GM23338 (cell line): ENCODE measurements at regions not wholly inside any gene's neighbourhood (a gene's known extent, or its start where the extent isn't known, plus 50 kb on each side); places are given as distances from the start of the nearest gene placed in this dataset.

ENCODE experiments used
- CREB1 ChIP-seq: fragments of 250-450 bp; sonication (Bioruptor Pico); IDR thresholded peaks from 2 replicates; pipeline ENCODE4 v1.5.0; 2020; ENCODE audit warnings: low read depth, mild to moderate bottlenecking, moderate library complexity
- CTCF ChIP-seq, 2 experiments: fragments of 200-600 bp in 1 of 2; sonication (generic) in 1 of 2; conservative IDR thresholded peaks; 2 replicates each; pipeline versions ENCODE4 v1.5.1 to v1.6.1; 2016 to 2017; ENCODE audit warnings: antibody characterized with exemption in 2 of 2, low read depth in 2 of 2, mild to moderate bottlenecking in 2 of 2, moderate library complexity in 1 of 2
- EZH2 ChIP-seq: fragments of 200-600 bp; sonication (generic); IDR thresholded peaks from one replicate; pipeline ENCODE4 v1.8.0; 2017; ENCODE audit warnings: antibody characterized with exemption, mild to moderate bottlenecking, low read depth; ENCODE audit not compliant: unreplicated experiment
- EZH2phosphoT487 ChIP-seq: fragments of 200-600 bp; sonication (generic); IDR thresholded peaks from one replicate; pipeline ENCODE4 v1.8.1; 2018; ENCODE audit warnings: antibody characterized with exemption; ENCODE audit not compliant: unreplicated experiment
- JUNB ChIP-seq: IDR thresholded peaks from one replicate; pipeline ENCODE4 v1.6.1; 2016; ENCODE audit warnings: antibody characterized with exemption; ENCODE audit not compliant: unreplicated experiment
- NANOG ChIP-seq: IDR thresholded peaks from 2 replicates; pipeline ENCODE4 v1.6.1; 2016; ENCODE audit warnings: antibody characterized with exemption, borderline replicate concordance
- POLR2AphosphoS5 ChIP-seq: IDR thresholded peaks from 2 replicates; pipeline ENCODE4 v1.6.1; 2016; ENCODE audit warnings: antibody characterized with exemption, low read depth
- REST ChIP-seq: IDR thresholded peaks from one replicate; pipeline ENCODE4 v1.6.1; 2018; ENCODE audit warnings: antibody characterized with exemption; ENCODE audit not compliant: unreplicated experiment
- ZNF462 ChIP-seq: fragments of 250-450 bp; sonication (Bioruptor Pico); IDR thresholded peaks from 2 replicates; pipeline ENCODE4 v1.5.0; 2020; ENCODE audit warnings: mild to moderate bottlenecking, moderate library complexity

GRCh38 chr2:7977981-7978380 lies 703.9 kb upstream of the ID2 start:
- no peak for TF ChIP-seq REST
- TF ChIP-seq CTCF (conservative IDR thresholded peaks at IDR 0.05; ENCODE audit: low read depth in 2 of 2) = no peak
- TF ChIP-seq NANOG = no peak
- TF ChIP-seq POLR2AphosphoS5 = no peak
- TF ChIP-seq EZH2 = no peak
- no peak for TF ChIP-seq EZH2phosphoT487
- TF ChIP-seq JUNB = no peak
- no peak for TF ChIP-seq ZNF462 (CRISPR knock-in tag)
- TF ChIP-seq CREB1 (CRISPR knock-in tag) = no peak
